MG63 (cell line): ENCODE measurements at regions not wholly inside any gene's neighbourhood (a gene's known extent, or its start where the extent isn't known, plus 50 kb on each side); places are given as distances from the start of the nearest gene placed in this dataset.

Experiments used
- DNase-seq: peaks from one replicate; pipeline ENCODE4 v3.0.0-alpha.2; 2020
- H3K27me3 ChIP-seq: fragments of 250-450 bp; sonication (Bioruptor Pico); 2 replicates; pipeline ENCODE4 v1.5.1; 2020; ENCODE audit warnings: mild to moderate bottlenecking, moderate library complexity
- H3K36me3 ChIP-seq: fragments of 250-450 bp; sonication (Bioruptor Pico); 2 replicates; pipeline ENCODE4 v1.5.1; 2020; ENCODE audit warnings: mild to moderate bottlenecking, moderate library complexity
- H3K4me3 ChIP-seq: fragments of 250-450 bp; sonication (Bioruptor Pico); 2 replicates; pipeline ENCODE4 v1.5.1; 2020; ENCODE audit warnings: mild to moderate bottlenecking, moderate library complexity
- H3K9me3 ChIP-seq: fragments of 250-450 bp; sonication (Bioruptor Pico); 2 replicates; pipeline ENCODE4 v1.5.1; 2020; ENCODE audit warnings: mild to moderate bottlenecking, moderate library complexity

GRCh38 chr7:17054836-17055235 is 173.1 kb upstream of the AGR3 start:
- DNase-seq: no peak
- H3K27me3 ChIP-seq: no peaks in the 10 kb centered on the region
- H3K36me3 ChIP-seq: no peaks in the 10 kb centered on the region
- 0 out of 2 replicates have a peak, but pooled peaks cover 2% of the 10 kb centered on the region for H3K9me3 ChIP-seq
- no peak overlapping the region for H3K4me3 ChIP-seq

GRCh38 chr7:17055596-17055995 is 173.8 kb upstream of the AGR3 start:
- Histone ChIP-seq H3K27me3 (no peaks in the 10 kb centered on the region), H3K4me3 (no peak overlapping the region), H3K9me3 (0 out of 2 replicates have a peak, but pooled peaks cover 2% of the 10 kb centered on the region), H3K36me3 (no peaks in the 10 kb centered on the region)
- DNase-seq: no peak

GRCh38 chr7:17056491-17057142 is 174.8 kb upstream of the AGR3 start:
- no peak overlapping the region for H3K4me3 ChIP-seq
- no peak for DNase-seq

GRCh38 chr7:17057143-17057509 is 175.3 kb upstream of the AGR3 start:
- H3K27me3 ChIP-seq: no peaks in the 10 kb centered on the region
- H3K36me3 ChIP-seq: no peaks in the 10 kb centered on the region
- DNase-seq: no peak
- H3K9me3 ChIP-seq: 0 out of 2 replicates have a peak, but pooled peaks cover 2% of the 10 kb centered on the region
- no peak overlapping the region for H3K4me3 ChIP-seq

More at GRCh38 chr7:17056491-17057142, 174.8 kb upstream of the AGR3 start:
- Histone ChIP-seq H3K36me3 (no peaks in the 10 kb centered on the region), H3K27me3 (no peaks in the 10 kb centered on the region), H3K9me3 (0 out of 2 replicates have a peak, but pooled peaks cover 2% of the 10 kb centered on the region)

GRCh38 chr7:17058568-17058967 is 176.8 kb upstream of the AGR3 start:
- no peak overlapping the region for H3K4me3 ChIP-seq
- H3K36me3 ChIP-seq: no peaks in the 10 kb centered on the region
- no peak for DNase-seq
- no peaks in the 10 kb centered on the region for H3K27me3 ChIP-seq
- 0 out of 2 replicates have a peak, but pooled peaks cover 2% of the 10 kb centered on the region for H3K9me3 ChIP-seq

GRCh38 chr7:17060051-17060450 is 178.3 kb upstream of the AGR3 start:
- Histone ChIP-seq H3K4me3 (no peak overlapping the region), H3K36me3 (no peaks in the 10 kb centered on the region), H3K27me3 (no peaks in the 10 kb centered on the region), H3K9me3 (0 out of 2 replicates have a peak, but pooled peaks cover 2% of the 10 kb centered on the region)
- no peak for DNase-seq

GRCh38 chr7:17061443-17061842 is 179.7 kb upstream of the AGR3 start:
- Histone ChIP-seq H3K4me3 (no peak overlapping the region), H3K9me3 (no peaks in the 10 kb centered on the region), H3K36me3 (no peaks in the 10 kb centered on the region), H3K27me3 (no peaks in the 10 kb centered on the region)
- no peak for DNase-seq

- peaks cover 2% of the 10 kb centered on the region; the same call in 1 of the 2 replicates for H3K9me3 ChIP-seq
- no peaks in the 10 kb centered on the region for H3K36me3 ChIP-seq
- DNase-seq: no peak
- no peaks in the 10 kb centered on the region for H3K27me3 ChIP-seq
- H3K4me3 ChIP-seq: no peak overlapping the region
Observed at GRCh38 chr7:17062151-17063044, 180.6 kb upstream of the AGR3 start.

- Histone ChIP-seq H3K9me3 (peaks cover 2% of the 10 kb centered on the region; the same call in 1 of the 2 replicates), H3K27me3 (no peaks in the 10 kb centered on the region), H3K4me3 (no peak overlapping the region), H3K36me3 (no peaks in the 10 kb centered on the region)
- DNase-seq: no peak
Observed at GRCh38 chr7:17063045-17063383, 181.2 kb upstream of the AGR3 start.

- Histone ChIP-seq H3K9me3 (peaks cover 2% of the 10 kb centered on the region; the same call in 1 of the 2 replicates), H3K36me3 (no peaks in the 10 kb centered on the region), H3K27me3 (no peaks in the 10 kb centered on the region), H3K4me3 (no peak overlapping the region)
- no peak for DNase-seq
Observed at GRCh38 chr7:17067691-17068090, 185.9 kb upstream of the AGR3 start.

GRCh38 chr7:17069146-17069545 is 187.4 kb upstream of the AGR3 start:
- H3K27me3 ChIP-seq: no peaks in the 10 kb centered on the region
- H3K4me3 ChIP-seq: no peak overlapping the region
- no peak for DNase-seq
- H3K36me3 ChIP-seq: no peaks in the 10 kb centered on the region
- H3K9me3 ChIP-seq: peaks cover 2% of the 10 kb centered on the region; the same call in 1 of the 2 replicates

GRCh38 chr7:17070231-17070708 is 188.5 kb upstream of the AGR3 start:
- H3K9me3 ChIP-seq: peaks cover 2% of the 10 kb centered on the region; the same call in 1 of the 2 replicates
- no peak overlapping the region for H3K4me3 ChIP-seq
- no peaks in the 10 kb centered on the region for H3K36me3 ChIP-seq
- DNase-seq: no peak
- H3K27me3 ChIP-seq: no peaks in the 10 kb centered on the region

- DNase-seq: no peak
- no peak overlapping the region for H3K4me3 ChIP-seq
- no peaks in the 10 kb centered on the region for H3K36me3 ChIP-seq
- H3K27me3 ChIP-seq: no peaks in the 10 kb centered on the region
- H3K9me3 ChIP-seq: no peaks in the 10 kb centered on the region
Observed at GRCh38 chr7:17071866-17072265, 190.1 kb upstream of the AGR3 start.

- H3K36me3 ChIP-seq: no peaks in the 10 kb centered on the region
Observed at GRCh38 chr7:17075601-17076255, 193.9 kb upstream of the AGR3 start.

GRCh38 chr7:17078298-17078697 is 196.5 kb upstream of the AGR3 start:
- H3K9me3 ChIP-seq: peaks cover 4% of the 10 kb centered on the region; the same call in 1 of the 2 replicates
- DNase-seq: no peak
- no peaks in the 10 kb centered on the region for H3K27me3 ChIP-seq
- H3K36me3 ChIP-seq: no peaks in the 10 kb centered on the region
- H3K4me3 ChIP-seq: no peak overlapping the region

More at GRCh38 chr7:17075601-17076255, 193.9 kb upstream of the AGR3 start:
- H3K4me3 ChIP-seq: no peak overlapping the region
- H3K27me3 ChIP-seq: no peaks in the 10 kb centered on the region
- peaks cover 2% of the 10 kb centered on the region; the same call in 1 of the 2 replicates for H3K9me3 ChIP-seq
- DNase-seq: no peak

GRCh38 chr7:17083392-17084165 is 201.8 kb upstream of the AGR3 start:
- no peak overlapping the region for H3K4me3 ChIP-seq
- H3K9me3 ChIP-seq: peaks cover 7% of the 10 kb centered on the region
- H3K27me3 ChIP-seq: no peaks in the 10 kb centered on the region
- H3K36me3 ChIP-seq: no peaks in the 10 kb centered on the region
- no peak for DNase-seq
